ES-I3 (cell line): ENCODE measurements at regions not wholly inside any gene's neighbourhood (a gene's known extent, or its start where the extent isn't known, plus 50 kb on each side); places are given as distances from the start of the nearest gene placed in this dataset.

ENCODE experiments used
- H3K36me3 ChIP-seq: 2 replicates; pipeline ENCODE4 v1.6.1; 2013; ENCODE audit warnings: mild to moderate bottlenecking, low read length, control low read depth, moderate library complexity; ENCODE audit not compliant: insufficient read depth
- H3K4me1 ChIP-seq: 2 replicates; pipeline ENCODE4 v1.6.1; 2013; ENCODE audit warnings: mild to moderate bottlenecking, control low read depth, low read length; ENCODE audit not compliant: insufficient read depth
- H3K9ac ChIP-seq: 2 replicates; pipeline ENCODE4 v1.6.1; 2013; ENCODE audit warnings: low read depth, mild to moderate bottlenecking, low read length, moderate library complexity
- H3K9me3 ChIP-seq: 2 replicates; pipeline ENCODE4 v1.6.1; 2013; ENCODE audit warnings: mild to moderate bottlenecking, low read length, moderate library complexity; ENCODE audit not compliant: control insufficient read depth, insufficient read depth

- no peak overlapping the region for H3K9ac ChIP-seq
- H3K4me1 ChIP-seq, result no peaks in the 10 kb centered on the region
- no peaks in the 10 kb centered on the region for H3K36me3 ChIP-seq
- H3K9me3 ChIP-seq, result no peaks in the 10 kb centered on the region
These were observed 730.0 kb downstream of the SOCS6 start for GRCh38 chr18:71018816-71019215.

- Histone ChIP-seq H3K9me3 (no peaks in the 10 kb centered on the region), H3K4me1 (no peaks in the 10 kb centered on the region), H3K36me3 (no peaks in the 10 kb centered on the region), H3K9ac (no peak overlapping the region)
These were observed 723.9 kb downstream of the SOCS6 start for GRCh38 chr18:71012789-71013188.

- no peaks in the 10 kb centered on the region for H3K4me1 ChIP-seq
- H3K36me3 ChIP-seq, result no peaks in the 10 kb centered on the region
- no peak overlapping the region for H3K9ac ChIP-seq
- H3K9me3 ChIP-seq, result no peaks in the 10 kb centered on the region
These were observed 722.5 kb downstream of the SOCS6 start for GRCh38 chr18:71011389-71011788.

- Histone ChIP-seq H3K9me3 (no peaks in the 10 kb centered on the region), H3K9ac (no peak overlapping the region), H3K4me1 (no peaks in the 10 kb centered on the region), H3K36me3 (no peaks in the 10 kb centered on the region)
These were observed 719.4 kb downstream of the SOCS6 start for GRCh38 chr18:71008257-71008656.

GRCh38 chr18:71001597-71001996 is 712.8 kb downstream of the SOCS6 start:
- no peaks in the 10 kb centered on the region for H3K4me1 ChIP-seq
- H3K9ac ChIP-seq, result no peak overlapping the region
- no peaks in the 10 kb centered on the region for H3K9me3 ChIP-seq
- no peaks in the 10 kb centered on the region for H3K36me3 ChIP-seq

GRCh38 chr18:70998490-70998889 is 709.6 kb downstream of the SOCS6 start:
- Histone ChIP-seq H3K36me3 (no peaks in the 10 kb centered on the region), H3K4me1 (no peaks in the 10 kb centered on the region)

GRCh38 chr18:70994116-70994515 is 705.3 kb downstream of the SOCS6 start:
- Histone ChIP-seq H3K9me3 (no peaks in the 10 kb centered on the region; the same call in 1 of the 2 replicates), H3K4me1 (no peaks in the 10 kb centered on the region), H3K36me3 (no peaks in the 10 kb centered on the region), H3K9ac (no peak overlapping the region)

More at GRCh38 chr18:70998490-70998889, 709.6 kb downstream of the SOCS6 start:
- H3K9me3 ChIP-seq, result no peaks in the 10 kb centered on the region
- H3K9ac ChIP-seq, result no peak overlapping the region

GRCh38 chr18:70991577-70991976 is 702.7 kb downstream of the SOCS6 start:
- Histone ChIP-seq H3K9ac (no peak overlapping the region), H3K36me3 (no peaks in the 10 kb centered on the region), H3K9me3 (no peaks in the 10 kb centered on the region; the same call in 1 of the 2 replicates), H3K4me1 (no peaks in the 10 kb centered on the region)

- Histone ChIP-seq H3K4me1 (no peaks in the 10 kb centered on the region), H3K9ac (no peak overlapping the region)
These were observed 697.1 kb downstream of the SOCS6 start for GRCh38 chr18:70985948-70986347.

GRCh38 chr18:70982292-70982691 is 693.4 kb downstream of the SOCS6 start:
- Histone ChIP-seq H3K9me3 (peaks cover 7% of the 10 kb centered on the region; the same call in 1 of the 2 replicates), H3K36me3 (no peaks in the 10 kb centered on the region)

More at GRCh38 chr18:70985948-70986347, 697.1 kb downstream of the SOCS6 start:
- no peaks in the 10 kb centered on the region for H3K36me3 ChIP-seq
- H3K9me3 ChIP-seq, result peaks cover 7% of the 10 kb centered on the region; the same call in 1 of the 2 replicates

GRCh38 chr18:70981400-70982140 is 692.7 kb downstream of the SOCS6 start:
- no peaks in the 10 kb centered on the region for H3K4me1 ChIP-seq

More at GRCh38 chr18:70982292-70982691, 693.4 kb downstream of the SOCS6 start:
- Histone ChIP-seq H3K9ac (no peak overlapping the region), H3K4me1 (no peaks in the 10 kb centered on the region)

GRCh38 chr18:70973626-70974025 is 684.8 kb downstream of the SOCS6 start:
- Histone ChIP-seq H3K4me1 (no peaks in the 10 kb centered on the region), H3K9me3 (no peaks in the 10 kb centered on the region), H3K36me3 (no peaks in the 10 kb centered on the region), H3K9ac (no peak overlapping the region)

More at GRCh38 chr18:70981400-70982140, 692.7 kb downstream of the SOCS6 start:
- H3K36me3 ChIP-seq, result no peaks in the 10 kb centered on the region
- H3K9ac ChIP-seq, result no peak overlapping the region
- peaks cover 7% of the 10 kb centered on the region; the same call in 1 of the 2 replicates for H3K9me3 ChIP-seq

GRCh38 chr18:70966419-70966818 is 677.6 kb downstream of the SOCS6 start:
- no peaks in the 10 kb centered on the region for H3K9me3 ChIP-seq
- H3K36me3 ChIP-seq, result no peaks in the 10 kb centered on the region
- H3K9ac ChIP-seq, result no peak overlapping the region
- no peaks in the 10 kb centered on the region for H3K4me1 ChIP-seq

GRCh38 chr18:70961939-70962338 is 673.1 kb downstream of the SOCS6 start:
- no peaks in the 10 kb centered on the region for H3K36me3 ChIP-seq
- no peaks in the 10 kb centered on the region for H3K4me1 ChIP-seq
- no peak overlapping the region for H3K9ac ChIP-seq
- no peaks in the 10 kb centered on the region for H3K9me3 ChIP-seq

- H3K4me1 ChIP-seq, result no peaks in the 10 kb centered on the region
- H3K36me3 ChIP-seq, result no peaks in the 10 kb centered on the region
- H3K9me3 ChIP-seq, result no peaks in the 10 kb centered on the region
- H3K9ac ChIP-seq, result no peak overlapping the region
These were observed 667.7 kb downstream of the SOCS6 start for GRCh38 chr18:70956554-70956953.
